Activated T-helper 17 cell treated with anti-CD3 and anti-CD28 coated beads, Interleukin-2, amount 50 U/mL, for 72 hours (primary cell): ENCODE measurements at regions not wholly inside any gene's neighbourhood (a gene's known extent, or its start where the extent isn't known, plus 50 kb on each side); places are given as distances from the start of the nearest gene placed in this dataset.

Experiments
- ATAC-seq: fragments of 150-1000 bp; cut with Tn5 transposase; replicated peaks from 2 replicates; pipeline ENCODE4 v1.10.0; 2021; ENCODE audit warnings: mild to moderate bottlenecking, moderate library complexity
- H3K27ac Mint-ChIP-seq: one replicate; pipeline ENCODE4 v1.8.0; 2022; ENCODE audit warnings: mixed read lengths
- H3K27me3 Mint-ChIP-seq: one replicate; pipeline ENCODE4 v1.8.0; 2022; ENCODE audit warnings: mixed read lengths
- H3K36me3 Mint-ChIP-seq: one replicate; pipeline ENCODE4 v1.8.0; 2022; ENCODE audit warnings: low read depth, mild to moderate bottlenecking, mixed read lengths
- H3K4me1 Mint-ChIP-seq: one replicate; pipeline ENCODE4 v1.8.0; 2022; ENCODE audit warnings: mixed read lengths
- H3K4me3 Mint-ChIP-seq: one replicate; pipeline ENCODE4 v1.8.0; 2022; ENCODE audit warnings: mild to moderate bottlenecking, mixed read lengths
- H3K9me3 Mint-ChIP-seq: one replicate; pipeline ENCODE4 v1.8.0; 2022; ENCODE audit warnings: mixed read lengths

GRCh38 chr6:131372535-131372934 is 200.5 kb upstream of the ARG1 start:
- Mint-ChIP-seq H3K4me3 (no peak overlapping the region), H3K36me3 (no peaks in the 10 kb centered on the region), H3K9me3 (no peaks in the 10 kb centered on the region), H3K4me1 (no peaks in the 10 kb centered on the region), H3K27ac (no peak overlapping the region), H3K27me3 (no peaks in the 10 kb centered on the region)
- no peak for ATAC-seq

GRCh38 chr6:131377112-131377705 is 195.8 kb upstream of the ARG1 start:
- no peaks in the 10 kb centered on the region for H3K27me3 Mint-ChIP-seq
- no peaks in the 10 kb centered on the region for H3K36me3 Mint-ChIP-seq
- no peak for ATAC-seq
- H3K9me3 Mint-ChIP-seq, result no peaks in the 10 kb centered on the region
- H3K4me3 Mint-ChIP-seq, result no peak overlapping the region
- H3K27ac Mint-ChIP-seq, result peak overlapping the region; percentile 50
- H3K4me1 Mint-ChIP-seq, result no peaks in the 10 kb centered on the region

- Mint-ChIP-seq H3K9me3 (no peaks in the 10 kb centered on the region), H3K27ac (no peak overlapping the region)
- no peak for ATAC-seq
Measured at GRCh38 chr6:131378874-131379273, 194.2 kb upstream of the ARG1 start.

GRCh38 chr6:131379948-131380347 is 193.1 kb upstream of the ARG1 start:
- Mint-ChIP-seq H3K9me3 (no peaks in the 10 kb centered on the region), H3K4me1 (no peaks in the 10 kb centered on the region), H3K27me3 (no peaks in the 10 kb centered on the region), H3K36me3 (no peaks in the 10 kb centered on the region), H3K4me3 (no peak overlapping the region), H3K27ac (no peak overlapping the region)
- peak; percentile 42 for ATAC-seq

More at GRCh38 chr6:131378874-131379273, 194.2 kb upstream of the ARG1 start:
- Mint-ChIP-seq H3K4me1 (no peaks in the 10 kb centered on the region), H3K4me3 (no peak overlapping the region), H3K36me3 (no peaks in the 10 kb centered on the region), H3K27me3 (no peaks in the 10 kb centered on the region)

- Mint-ChIP-seq H3K27ac (no peak overlapping the region), H3K36me3 (no peaks in the 10 kb centered on the region), H3K4me3 (no peak overlapping the region), H3K9me3 (no peaks in the 10 kb centered on the region), H3K27me3 (no peaks in the 10 kb centered on the region), H3K4me1 (no peaks in the 10 kb centered on the region)
- no peak for ATAC-seq
Measured at GRCh38 chr6:131381052-131381708, 191.8 kb upstream of the ARG1 start.

- Mint-ChIP-seq H3K27me3 (no peaks in the 10 kb centered on the region), H3K27ac (no peak overlapping the region), H3K4me1 (no peaks in the 10 kb centered on the region), H3K9me3 (no peaks in the 10 kb centered on the region), H3K36me3 (no peaks in the 10 kb centered on the region), H3K4me3 (no peak overlapping the region)
- ATAC-seq, result no peak
Measured at GRCh38 chr6:131381709-131382093, 191.3 kb upstream of the ARG1 start.

GRCh38 chr6:131382631-131383030 is 190.4 kb upstream of the ARG1 start:
- Mint-ChIP-seq H3K27ac (no peak overlapping the region), H3K4me1 (no peaks in the 10 kb centered on the region), H3K9me3 (no peaks in the 10 kb centered on the region), H3K4me3 (no peak overlapping the region), H3K27me3 (no peaks in the 10 kb centered on the region), H3K36me3 (no peaks in the 10 kb centered on the region)
- no peak for ATAC-seq

GRCh38 chr6:131383421-131384411 is 189.3 kb upstream of the ARG1 start:
- H3K9me3 Mint-ChIP-seq, result no peaks in the 10 kb centered on the region
- ATAC-seq, result no peak
- no peaks in the 10 kb centered on the region for H3K36me3 Mint-ChIP-seq
- H3K27ac Mint-ChIP-seq, result no peak overlapping the region
- no peaks in the 10 kb centered on the region for H3K4me1 Mint-ChIP-seq
- no peaks in the 10 kb centered on the region for H3K27me3 Mint-ChIP-seq
- no peak overlapping the region for H3K4me3 Mint-ChIP-seq

GRCh38 chr6:131387562-131388447 is 185.2 kb upstream of the ARG1 start:
- Mint-ChIP-seq H3K27ac (no peak overlapping the region), H3K9me3 (no peaks in the 10 kb centered on the region), H3K36me3 (no peaks in the 10 kb centered on the region), H3K27me3 (no peaks in the 10 kb centered on the region), H3K4me3 (no peak overlapping the region), H3K4me1 (no peaks in the 10 kb centered on the region)
- no peak for ATAC-seq

GRCh38 chr6:131390322-131390721 is 182.7 kb upstream of the ARG1 start:
- H3K36me3 Mint-ChIP-seq, result no peaks in the 10 kb centered on the region
- H3K27me3 Mint-ChIP-seq, result no peaks in the 10 kb centered on the region
- peaks cover 2% of the 10 kb centered on the region for H3K9me3 Mint-ChIP-seq
- ATAC-seq, result no peak
- no peak overlapping the region for H3K27ac Mint-ChIP-seq
- no peak overlapping the region for H3K4me3 Mint-ChIP-seq
- no peaks in the 10 kb centered on the region for H3K4me1 Mint-ChIP-seq

GRCh38 chr6:131391116-131391515 is 181.9 kb upstream of the ARG1 start:
- H3K36me3 Mint-ChIP-seq, result no peaks in the 10 kb centered on the region
- peaks cover 4% of the 10 kb centered on the region for H3K9me3 Mint-ChIP-seq
- no peak for ATAC-seq
- H3K27ac Mint-ChIP-seq, result no peak overlapping the region
- H3K4me1 Mint-ChIP-seq, result no peaks in the 10 kb centered on the region
- no peaks in the 10 kb centered on the region for H3K27me3 Mint-ChIP-seq
- no peak overlapping the region for H3K4me3 Mint-ChIP-seq

GRCh38 chr6:131393433-131393832 is 179.6 kb upstream of the ARG1 start:
- no peaks in the 10 kb centered on the region for H3K36me3 Mint-ChIP-seq
- no peak overlapping the region for H3K4me3 Mint-ChIP-seq
- H3K27me3 Mint-ChIP-seq, result no peaks in the 10 kb centered on the region
- no peak overlapping the region for H3K27ac Mint-ChIP-seq
- no peaks in the 10 kb centered on the region for H3K4me1 Mint-ChIP-seq
- ATAC-seq, result no peak
- H3K9me3 Mint-ChIP-seq, result peaks cover 4% of the 10 kb centered on the region

GRCh38 chr6:131394768-131395432 is 178.1 kb upstream of the ARG1 start:
- Mint-ChIP-seq H3K4me3 (no peak overlapping the region), H3K27me3 (no peaks in the 10 kb centered on the region), H3K36me3 (no peaks in the 10 kb centered on the region), H3K27ac (no peak overlapping the region), H3K4me1 (no peaks in the 10 kb centered on the region), H3K9me3 (peaks cover 4% of the 10 kb centered on the region)
- no peak for ATAC-seq

- Mint-ChIP-seq H3K4me1 (no peaks in the 10 kb centered on the region), H3K9me3 (peaks cover 7% of the 10 kb centered on the region), H3K4me3 (no peak overlapping the region), H3K27ac (no peak overlapping the region), H3K36me3 (no peaks in the 10 kb centered on the region), H3K27me3 (no peaks in the 10 kb centered on the region)
- ATAC-seq, result no peak
Measured at GRCh38 chr6:131398176-131398575, 174.8 kb upstream of the ARG1 start.
